Endothelial cell of umbilical vein (primary cell): ENCODE measurements at regions not wholly inside any gene's neighbourhood (a gene's known extent, or its start where the extent isn't known, plus 50 kb on each side); places are given as distances from the start of the nearest gene placed in this dataset.

Experiments
- BruUV-seq: library from RNA; stranded (reverse); fragments of 400-500 nt; replicated peaks from 2 replicates; lab custom pipeline; 2021; lab: Mats Ljungman, UMichigan
- CTCF ChIA-PET: fragments of 300-600, 350-600 bp; sonication (Branson Sonifier 250); formaldehyde crosslinking; loops from one replicate; lab custom pipeline; 2021; ENCODE audit warnings: antibody characterized with exemption, inconsistent platforms; lab: Charles Lee
- POLR2A ChIA-PET: fragments of 300-600, 350-600 bp; sonication (Branson Sonifier 250); formaldehyde crosslinking; loops from one replicate; lab custom pipeline; 2021; ENCODE audit warnings: antibody characterized with exemption, inconsistent platforms; lab: Charles Lee
- DNase-seq: peaks from one replicate; pipeline ENCODE4 v3.0.0-alpha.2; 2011; ENCODE audit warnings: low read depth, low spot score
- FAIRE-seq: peaks from 2 replicates; lab custom pipeline; 2011; peaks lifted over from hg19 to GRCh38; lab: Jason Lieb, UNC
- H2AFZ ChIP-seq: 2 replicates; pipeline ENCODE4 v1.6.0; 2012; ENCODE audit warnings: low read depth, low read length, control low read depth, inconsistent platforms
- H3K27ac ChIP-seq: 2 replicates; pipeline ENCODE4 v1.5.1; 2011; ENCODE audit warnings: low read depth, mild to moderate bottlenecking, control low read depth, low read length, moderate library complexity; ENCODE audit not compliant: insufficient read depth
- H3K27me3 ChIP-seq, 2 experiments: 2 replicates each; pipeline versions ENCODE4 v1.6.0 to v1.6.1; 2011; ENCODE audit warnings: low read length in 2 of 2, mixed read lengths in 1 of 2; ENCODE audit not compliant: control insufficient read depth in 2 of 2, insufficient read depth in 2 of 2
- H3K36me3 ChIP-seq, 2 experiments: 2 replicates in 1 of 2; 3 replicates in 1 of 2; pipeline ENCODE4 v1.5.1; 2011; ENCODE audit warnings: low read length in 2 of 2, mild to moderate bottlenecking in 1 of 2, moderate library complexity in 1 of 2; ENCODE audit not compliant: control insufficient read depth in 2 of 2, insufficient read depth in 2 of 2; ENCODE audit errors: extremely low read depth in 1 of 2
- H3K4me1 ChIP-seq: 3 replicates; pipeline ENCODE4 v1.5.1; 2011; ENCODE audit warnings: mild to moderate bottlenecking, low read length; ENCODE audit not compliant: control insufficient read depth, insufficient read depth; ENCODE audit errors: extremely low read depth
- H3K4me2 ChIP-seq: 2 replicates; pipeline ENCODE4 v1.6.1; 2011; ENCODE audit warnings: low read length, control low read depth, mixed read lengths; ENCODE audit not compliant: insufficient read depth
- H3K4me3 ChIP-seq, 3 experiments: fragments of 200-600 bp in 1 of 3; sonication (generic), shearing (Covaris generic) in 1 of 3; replicated peaks in 1 of 3; 2 replicates each; pipeline ENCODE4 v1.5.1; 2011 to 2016; ENCODE audit warnings: control low read depth in 3 of 3, low read length in 3 of 3, mild to moderate bottlenecking in 2 of 3, inconsistent platforms in 1 of 3, low read depth in 1 of 3, moderate library complexity in 1 of 3; ENCODE audit not compliant: insufficient read depth in 1 of 3
- H3K79me2 ChIP-seq: 2 replicates; pipeline ENCODE4 v1.6.0; 2012; ENCODE audit warnings: low read length, inconsistent platforms; ENCODE audit not compliant: control insufficient read depth, insufficient read depth
- H3K9ac ChIP-seq: replicated peaks from 2 replicates; pipeline ENCODE3; 2011; ENCODE audit warnings: low read length, control low read depth; ENCODE audit not compliant: insufficient read depth; ENCODE audit errors: extremely low read depth
- H3K9me1 ChIP-seq: replicated peaks from 3 replicates; pipeline ENCODE4 v1.6.0; 2011; ENCODE audit warnings: mild to moderate bottlenecking, low read length; ENCODE audit not compliant: control insufficient read depth, insufficient read depth; ENCODE audit errors: extremely low read depth
- H3K9me3 ChIP-seq: replicated peaks from 2 replicates; pipeline ENCODE4 v1.5.1; 2012; ENCODE audit warnings: low read length, inconsistent platforms; ENCODE audit not compliant: control insufficient read depth, insufficient read depth
- H4K20me1 ChIP-seq: replicated peaks from 2 replicates; pipeline ENCODE3; 2011; ENCODE audit warnings: mild to moderate bottlenecking, low read length; ENCODE audit not compliant: control insufficient read depth, insufficient read depth; ENCODE audit errors: extremely low read depth
- CTCF ChIP-seq, 2 donors: IDR thresholded peaks; 1 replicate in 1 of 2; 2 replicates in 1 of 2; pipeline ENCODE4 v1.5.1; 2011; ENCODE audit warnings: low read length in 2 of 2, mild to moderate bottlenecking in 2 of 2, moderate library complexity in 2 of 2, control low read depth in 1 of 2, inconsistent platforms in 1 of 2, low read depth in 1 of 2; ENCODE audit not compliant: insufficient read depth in 1 of 2; ENCODE audit errors: extremely low read depth in 1 of 2
- EZH2 ChIP-seq: IDR thresholded peaks from 2 replicates; pipeline ENCODE4 v1.6.1; 2012; ENCODE audit warnings: borderline replicate concordance, low read depth, mild to moderate bottlenecking, moderate library complexity, low read length, inconsistent platforms; ENCODE audit not compliant: severe bottlenecking
- FOS ChIP-seq: IDR thresholded peaks from 2 replicates; pipeline ENCODE4 v1.6.1; 2011; ENCODE audit warnings: mild to moderate bottlenecking, low read length, moderate library complexity, borderline replicate concordance; ENCODE audit not compliant: insufficient read depth
- GATA2 ChIP-seq: IDR thresholded peaks from 2 replicates; pipeline ENCODE4 v1.7.0; 2011; ENCODE audit warnings: low read depth, mild to moderate bottlenecking, moderate library complexity, mixed read lengths, low read length; ENCODE audit not compliant: insufficient read length, insufficient read depth
- JUN ChIP-seq: IDR thresholded peaks from 2 replicates; pipeline ENCODE4 v1.6.1; 2011; ENCODE audit warnings: borderline replicate concordance, low read depth; ENCODE audit not compliant: insufficient read length, insufficient read depth
- MAX ChIP-seq: IDR thresholded peaks from 2 replicates; pipeline ENCODE4 v1.6.1; 2011; ENCODE audit not compliant: insufficient read depth, insufficient read length
- MYC ChIP-seq: IDR thresholded peaks from one replicate; pipeline ENCODE4 v1.6.1; 2011; ENCODE audit warnings: mild to moderate bottlenecking, low read depth, low read length
- POLR2A ChIP-seq: IDR thresholded peaks from 2 replicates; pipeline ENCODE4 v1.6.1; 2012; ENCODE audit warnings: low read depth, mild to moderate bottlenecking, control low read depth, low read length
- POLR2AphosphoS5 ChIP-seq: IDR thresholded peaks from 2 replicates; pipeline ENCODE4 v1.6.1; 2012; ENCODE audit warnings: low read depth, mild to moderate bottlenecking, control low read depth, low read length, moderate library complexity; ENCODE audit not compliant: insufficient read depth
- dilution Hi-C: fragments of 300-500 bp; cut with MboI; formaldehyde crosslinking; loops from one replicate; pipeline ENCODE4 v1.15.0; 2019; ENCODE audit warnings: low sequenced_read_pairs; ENCODE audit not compliant: extremely low pct_ligation_motif_present
- intact Hi-C: fragments of 100-400 bp; cut with micrococcal nuclease; formaldehyde crosslinking; loops from one replicate; pipeline ENCODE4 v1.10.0; 2022

GRCh38 chr6:74182992-74183391 lies 487.0 kb downstream of the CD109 start:
- Histone ChIP-seq H3K4me1 (no peaks in the 10 kb centered on the region), H3K27ac (no peak overlapping the region), H3K9me3 (no peaks in the 10 kb centered on the region), H3K9me1 (no peaks in the 10 kb centered on the region), H3K4me3 (no peak overlapping the region), H4K20me1 (no peaks in the 10 kb centered on the region), H3K36me3 (no peaks in the 10 kb centered on the region), H3K79me2 (no peaks in the 10 kb centered on the region), H3K4me2 (no peak overlapping the region), H2AFZ (no peak overlapping the region), H3K9ac (no peak overlapping the region), H3K27me3 (peaks cover 0 to 2% of the 10 kb centered on the region in 2 experiments)
- CTCF ChIA-PET, result interaction anchor here (1.0 to 1.3 kb wide), 3 partner anchors 13 to 1028 kb away, joined by 3 to 5 read pairs (median 3); no protein-coding TSS in a partner anchor
- TF ChIP-seq POLR2A (no peak), FOS (no peak), CTCF (IDR thresholded peaks at IDR 0.05; ENCODE audit: extremely low read depth in 1 of 2, insufficient read depth in 1 of 2, low read depth in 1 of 2, low read length in 2 of 2) (no peak), JUN (no peak)
- dilution Hi-C loops (no loop called here), intact Hi-C loops (no loop called here)
- POLR2A ChIA-PET, result no interaction called here
- BruUV-seq, result no TSS peak
- FAIRE-seq (no peak), DNase-seq (no peak)

GRCh38 chr6:74181471-74181870 lies 485.5 kb downstream of the CD109 start:
- BruUV-seq, result no TSS peak
- no peaks in the 10 kb centered on the region for H3K9me1 ChIP-seq

More at GRCh38 chr6:74181471-74181870, 485.5 kb downstream of the CD109 start:
- H4K20me1 ChIP-seq, result no peaks in the 10 kb centered on the region
- ChIA-PET CTCF (no interaction called here), POLR2A (no interaction called here)
- no peaks in the 10 kb centered on the region for H3K79me2 ChIP-seq
- H3K4me3 ChIP-seq, result no peak overlapping the region
- dilution Hi-C loops, result no loop called here
- FAIRE-seq (no peak), DNase-seq (no peak)
- TF ChIP-seq FOS (no peak), POLR2AphosphoS5 (no peak), GATA2 (no peak), EZH2 (no peak), MAX (no peak), CTCF (IDR thresholded peaks at IDR 0.05; ENCODE audit: extremely low read depth in 1 of 2, insufficient read depth in 1 of 2, low read depth in 1 of 2, low read length in 2 of 2) (no peak), POLR2A (no peak), JUN (no peak), MYC (no peak)
- no peaks in the 10 kb centered on the region for H3K9me3 ChIP-seq
- no peaks in the 10 kb centered on the region for H3K36me3 ChIP-seq
- no peak overlapping the region for H3K9ac ChIP-seq
- no peak overlapping the region for H3K27ac ChIP-seq
- peaks cover 0 to 2% of the 10 kb centered on the region in 2 experiments for H3K27me3 ChIP-seq
- H2AFZ ChIP-seq, result no peak overlapping the region
- H3K4me1 ChIP-seq, result no peaks in the 10 kb centered on the region
- intact Hi-C loops, result no loop called here
- no peak overlapping the region for H3K4me2 ChIP-seq
